ENCODE measurements at regions not wholly inside any gene's neighbourhood (a gene's known extent, or its start where the extent isn't known, plus 50 kb on each side); places are given as distances from the start of the nearest gene placed in this dataset.

DNA sequence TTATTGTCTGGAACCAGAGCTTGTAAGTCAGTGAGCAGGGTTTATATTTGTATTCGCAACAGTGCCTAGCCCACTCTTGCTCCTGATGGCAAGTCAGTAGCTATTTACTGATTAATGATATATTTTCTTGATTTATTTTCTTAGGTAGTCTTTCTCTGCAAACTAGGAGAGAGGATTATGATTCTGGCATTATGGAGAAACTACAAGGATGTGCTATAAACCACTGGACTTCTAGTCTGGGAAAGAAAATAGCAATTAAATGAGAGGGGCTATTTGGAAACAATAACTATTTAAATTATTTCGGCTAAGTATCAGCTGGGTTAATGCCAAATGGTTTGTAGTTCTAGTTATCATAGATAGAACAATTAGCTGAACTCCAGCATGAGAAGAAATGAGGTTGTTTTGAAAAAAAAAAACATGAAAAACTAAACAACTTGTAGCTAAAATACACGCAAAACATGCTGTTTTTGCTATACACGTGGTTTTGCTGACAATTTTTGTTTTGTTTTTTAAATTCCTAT lies 304.9 kb upstream of the TCF21 start:
- no peak for DNase-seq

DNA sequence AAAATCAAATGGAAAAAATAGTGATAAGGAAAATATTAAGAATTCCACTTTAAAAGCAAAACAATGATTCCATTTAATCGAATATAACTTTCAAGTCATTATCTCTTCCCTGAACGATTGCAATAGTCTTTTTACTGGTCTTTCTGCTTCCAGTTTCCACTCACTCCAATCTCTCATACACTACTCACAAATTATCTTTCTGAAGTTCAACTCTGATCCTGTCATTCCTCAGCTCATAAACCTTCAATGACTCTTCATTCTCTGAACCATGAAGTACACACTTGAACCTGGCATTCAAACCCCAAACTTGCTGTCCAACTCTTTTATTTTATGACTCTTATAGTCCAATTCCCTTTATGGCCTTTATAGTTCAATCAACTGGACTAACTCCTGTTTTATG lies 304.1 kb upstream of the TCF21 start:
- no peak for DNase-seq

DNA sequence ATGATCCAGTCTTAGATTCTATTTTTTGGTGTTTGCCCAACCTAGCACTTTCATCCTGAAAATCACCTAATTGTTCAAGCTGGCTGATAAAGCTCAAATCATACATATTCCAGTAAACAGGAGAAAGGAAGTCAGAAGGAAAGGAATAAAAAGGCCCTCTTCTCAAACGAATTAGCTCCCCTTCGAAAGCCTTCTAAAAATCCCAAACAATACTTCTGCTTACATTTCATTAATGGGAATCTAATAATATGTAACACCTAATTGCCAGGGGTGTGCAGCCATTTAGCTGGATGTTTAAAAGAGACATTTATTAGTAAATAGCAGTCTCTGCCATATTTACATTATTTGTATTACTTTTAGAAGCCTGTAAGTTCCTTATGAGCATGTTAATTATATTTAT lies 302.9 kb upstream of the TCF21 start:
- no peak for DNase-seq

DNA sequence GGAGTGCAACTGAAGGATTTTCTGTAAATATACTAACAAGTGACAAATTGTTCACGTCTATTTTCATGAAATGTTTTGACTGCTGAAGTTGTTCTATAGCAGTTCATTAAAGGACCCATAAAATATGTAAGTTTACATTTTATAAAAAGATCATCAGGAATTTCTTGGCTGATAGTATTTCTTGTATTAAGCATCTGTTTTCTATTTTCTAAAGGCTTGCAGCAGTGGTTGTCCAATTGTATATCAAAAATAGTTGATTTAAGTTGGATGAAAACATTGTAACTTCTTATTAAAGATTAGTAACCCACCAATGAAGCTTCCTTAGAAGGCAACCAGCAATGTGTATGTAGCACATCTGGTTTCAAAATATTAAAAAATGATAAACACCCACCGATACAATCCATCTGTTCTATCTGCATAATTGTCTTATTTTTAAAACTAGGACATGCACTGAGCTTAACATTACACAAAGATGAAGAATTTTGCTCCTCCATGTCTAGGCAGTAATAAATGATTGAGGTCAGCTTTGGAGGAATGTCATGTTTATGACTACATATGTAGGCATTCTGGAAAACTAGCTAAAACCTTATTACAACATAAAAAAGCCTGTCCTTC lies 301.3 kb upstream of the TCF21 start:
- DNase-seq = no peak

- no peak for DNase-seq
These were observed 298.7 kb upstream of the TCF21 start for GRCh38 chr6:133590196-133590595.

DNA sequence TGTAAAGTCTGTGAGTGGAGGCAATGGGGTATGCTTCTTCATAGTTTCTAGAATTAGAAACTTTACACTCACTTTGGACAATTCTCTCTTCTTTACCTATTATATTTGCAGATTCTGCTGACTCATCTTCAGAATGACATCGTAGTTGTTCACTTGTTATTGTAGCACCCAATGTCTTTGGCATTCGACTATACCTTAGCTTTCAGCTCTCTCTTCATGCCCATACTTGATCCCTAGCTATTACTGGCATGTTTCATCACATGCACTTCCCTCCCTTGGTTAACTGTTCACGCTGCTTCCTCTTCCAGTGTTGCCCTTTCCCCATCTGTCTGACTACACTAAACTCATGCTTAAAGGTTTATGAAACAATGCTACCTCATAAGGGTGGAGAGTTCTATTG lies 298.1 kb upstream of the TCF21 start:
- no peak for DNase-seq

GRCh38 chr6:133591275-133591674 lies 297.6 kb upstream of the TCF21 start:
- no peak for DNase-seq

- no peak for DNase-seq
These were observed 294.2 kb upstream of the TCF21 start for GRCh38 chr6:133594652-133595110.

DNA sequence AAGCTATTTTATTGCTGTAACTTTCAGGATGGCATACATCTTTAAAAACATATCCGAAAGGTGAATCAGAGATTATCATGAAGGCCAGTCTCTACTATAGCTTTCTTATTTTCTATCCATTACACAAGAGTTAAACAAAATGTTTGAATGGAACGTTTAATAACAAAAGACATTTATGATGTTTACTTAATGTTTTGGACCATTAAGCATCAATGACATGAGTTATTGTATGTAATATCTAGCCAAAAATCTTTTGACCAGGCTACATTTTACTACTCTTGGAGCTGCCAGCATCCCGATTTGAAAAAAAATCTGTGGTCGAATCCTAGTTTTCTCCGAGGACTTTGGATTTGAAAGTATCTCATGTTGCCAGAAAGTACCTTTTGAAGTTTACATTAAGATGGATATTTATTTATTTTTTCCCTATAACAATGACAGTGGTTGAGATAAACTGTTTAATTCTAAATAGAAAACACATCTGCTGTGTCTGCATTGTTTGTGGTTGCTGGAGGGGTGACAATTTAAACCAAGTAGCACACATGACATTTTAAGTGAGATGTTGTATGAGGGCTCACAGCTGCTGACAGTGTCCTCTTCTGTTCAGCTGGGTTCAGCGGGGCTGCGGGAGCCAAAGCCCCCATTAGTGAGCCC lies 293.7 kb upstream of the TCF21 start:
- DNase-seq = no peak

GRCh38 chr6:133606852-133607251 lies 282.1 kb upstream of the TCF21 start:
- no peak for DNase-seq

DNA sequence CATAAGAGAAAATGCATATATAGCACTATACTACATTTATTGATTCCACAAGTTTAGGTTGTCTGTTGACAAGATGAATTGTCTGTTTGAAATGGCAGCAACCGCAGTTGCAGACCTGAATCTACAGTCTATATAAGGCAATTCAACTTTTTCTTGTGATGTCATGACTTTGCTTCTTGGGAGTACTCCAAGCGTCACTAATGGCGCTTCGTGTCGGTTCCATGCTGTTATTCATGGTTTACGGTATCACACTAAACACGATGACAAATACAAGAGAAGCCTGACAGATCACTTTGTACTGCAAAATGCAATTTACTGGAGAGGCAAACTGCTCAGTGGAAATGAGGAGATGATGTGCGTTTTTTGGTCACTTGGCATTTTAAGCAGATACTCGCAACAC lies 280.3 kb upstream of the TCF21 start:
- DNase-seq = no peak

- no peak for DNase-seq
These were observed 279.3 kb upstream of the TCF21 start for GRCh38 chr6:133609415-133610226.

GRCh38 chr6:133610227-133610840 lies 278.6 kb upstream of the TCF21 start:
- DNase-seq = no peak

DNA sequence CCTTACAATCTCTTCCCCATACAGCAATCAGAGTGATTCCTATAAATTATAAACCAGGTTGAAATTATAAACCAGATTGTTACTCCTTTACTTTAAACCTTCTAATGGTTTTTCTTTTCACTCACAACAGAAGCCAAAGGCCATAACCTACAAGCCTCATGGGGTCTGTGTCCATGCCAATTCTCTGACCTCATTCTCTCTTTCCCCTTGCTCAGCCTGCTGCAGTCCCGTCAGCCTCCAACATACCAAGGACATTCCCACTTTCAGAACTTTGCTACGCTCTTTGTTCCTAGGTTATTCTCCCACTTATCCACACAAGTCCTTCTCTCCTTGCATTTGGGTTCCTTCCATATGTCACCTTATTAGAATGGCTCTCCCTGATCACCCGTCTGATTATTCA lies 277.9 kb upstream of the TCF21 start:
- no peak for DNase-seq

DNA sequence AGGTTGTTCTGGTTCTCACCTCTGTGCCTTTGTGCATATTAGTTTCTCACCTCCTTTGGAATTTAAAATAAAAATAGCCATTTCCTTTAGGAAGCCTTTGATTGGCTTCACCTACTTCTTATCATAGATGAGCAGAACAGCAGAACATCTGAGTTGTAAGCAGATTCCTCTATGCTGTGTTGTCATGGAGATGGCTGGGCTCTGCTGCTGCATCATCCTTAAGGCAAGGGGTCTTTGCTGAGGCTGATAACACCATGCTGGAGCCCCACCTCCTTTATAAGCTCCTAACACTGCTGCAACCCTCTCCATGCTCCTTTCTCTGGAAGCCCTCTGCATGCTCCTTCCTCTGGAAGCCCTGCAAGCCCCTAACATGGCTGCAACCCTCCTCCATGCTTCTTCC lies 276.5 kb upstream of the TCF21 start:
- no peak for DNase-seq

- no peak for DNase-seq
These were observed 275.7 kb upstream of the TCF21 start for GRCh38 chr6:133613211-133613610.

- DNase-seq = no peak
These were observed 267.2 kb upstream of the TCF21 start for GRCh38 chr6:133621751-133622150.

- DNase-seq = no peak
These were observed 265.8 kb upstream of the TCF21 start for GRCh38 chr6:133623065-133623464.

DNA sequence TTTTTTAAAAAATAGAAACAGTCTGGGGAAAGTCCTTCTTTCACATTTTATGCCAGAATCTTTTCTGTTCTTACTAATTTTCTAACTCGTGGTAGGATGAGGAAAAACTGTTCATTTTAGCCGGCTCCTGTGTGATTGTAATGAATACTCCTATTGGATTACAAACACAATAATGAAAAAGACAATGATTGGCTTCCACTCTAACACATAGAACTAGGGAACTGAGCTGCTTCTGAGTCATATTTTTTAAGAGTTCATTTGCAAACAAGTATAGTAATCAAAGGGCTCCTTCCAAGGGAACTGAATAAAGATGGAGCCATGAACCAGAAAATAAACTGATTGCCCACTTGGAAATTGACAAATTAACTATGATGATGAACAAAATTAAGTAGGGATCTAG lies 265.3 kb upstream of the TCF21 start:
- no peak for DNase-seq

DNA sequence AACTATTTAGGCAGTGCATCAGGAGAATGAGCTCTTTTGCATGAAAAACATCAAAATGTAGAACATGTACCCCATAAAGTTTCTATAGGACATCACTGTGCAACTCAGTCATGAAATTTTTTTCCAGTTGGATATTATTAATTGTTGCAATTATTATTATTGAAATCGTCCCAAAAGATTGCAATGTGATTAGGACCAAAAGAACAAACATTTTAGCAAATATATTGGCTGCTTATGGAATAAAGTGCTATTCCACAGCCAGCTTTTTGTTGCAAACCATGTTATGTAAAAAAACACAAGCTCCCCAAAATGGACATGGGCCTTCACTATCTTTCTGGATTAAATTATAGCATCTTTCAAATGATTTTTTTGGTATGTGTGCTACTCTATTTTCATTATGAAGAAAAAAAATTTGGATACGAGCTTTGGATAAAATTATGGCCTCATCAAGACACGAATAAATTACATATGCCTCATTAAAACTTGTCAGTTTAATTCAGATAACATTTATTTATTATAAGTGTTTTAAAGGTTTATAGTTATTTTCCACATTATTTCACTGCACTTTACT lies 262.7 kb upstream of the TCF21 start:
- no peak for DNase-seq

GRCh38 chr6:133629970-133630369 lies 258.9 kb upstream of the TCF21 start:
- DNase-seq = no peak

- no peak for DNase-seq
These were observed 258.3 kb upstream of the TCF21 start for GRCh38 chr6:133630651-133631050.

DNA sequence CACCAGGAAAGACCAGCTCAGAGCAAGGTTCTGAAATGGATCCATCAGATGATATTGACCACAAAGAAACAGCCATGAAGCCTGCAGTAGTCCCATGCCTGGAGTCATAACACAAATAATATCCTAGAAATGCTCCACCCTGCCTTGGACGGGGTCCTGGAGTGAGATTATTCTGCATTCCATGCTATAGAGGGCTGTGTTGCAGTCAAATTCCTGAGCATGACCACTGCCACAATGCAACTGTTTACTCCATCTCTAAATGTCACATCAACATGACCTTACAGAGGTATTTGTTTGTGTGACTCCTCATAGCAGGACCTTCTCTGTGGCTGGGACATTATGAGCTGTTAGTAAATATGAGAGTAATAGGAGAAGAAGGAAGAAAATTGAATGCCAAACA lies 257.5 kb upstream of the TCF21 start:
- no peak for DNase-seq

Data from NCI-H524 (cell line).